ENCODE measurements at regions not wholly inside any gene's neighbourhood (a gene's known extent, or its start where the extent isn't known, plus 50 kb on each side); places are given as distances from the start of the nearest gene placed in this dataset.
A peak's percentile ranks its signal among the peaks of the same experiment; 100 is the strongest.
"Not testable (repeated sequence)": the region's sequence is repeated elsewhere in the genome, so short reads cannot be mapped to it uniquely, and the experiment has no call there.

DNA sequence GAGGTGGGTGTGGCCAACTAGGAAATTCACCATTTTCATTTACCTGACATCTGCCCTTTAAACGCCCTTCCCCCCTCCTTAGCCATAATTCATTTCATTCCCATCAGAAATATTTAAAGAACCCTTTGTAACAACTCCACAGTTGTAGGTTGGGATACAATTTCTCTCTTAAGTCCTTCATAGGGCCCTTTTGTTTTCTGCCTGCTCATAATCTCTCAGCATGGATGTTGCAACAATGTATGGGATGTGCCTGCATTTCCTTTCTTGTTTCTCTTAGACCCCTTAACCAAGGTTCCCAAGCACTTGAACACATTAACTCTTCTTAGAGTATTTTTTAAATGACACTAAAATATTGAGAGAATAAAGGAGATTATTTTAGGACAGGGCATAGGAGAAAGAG, 51.7 kb upstream of the MYO10 start:
- DNase-seq, result no peak

DNA sequence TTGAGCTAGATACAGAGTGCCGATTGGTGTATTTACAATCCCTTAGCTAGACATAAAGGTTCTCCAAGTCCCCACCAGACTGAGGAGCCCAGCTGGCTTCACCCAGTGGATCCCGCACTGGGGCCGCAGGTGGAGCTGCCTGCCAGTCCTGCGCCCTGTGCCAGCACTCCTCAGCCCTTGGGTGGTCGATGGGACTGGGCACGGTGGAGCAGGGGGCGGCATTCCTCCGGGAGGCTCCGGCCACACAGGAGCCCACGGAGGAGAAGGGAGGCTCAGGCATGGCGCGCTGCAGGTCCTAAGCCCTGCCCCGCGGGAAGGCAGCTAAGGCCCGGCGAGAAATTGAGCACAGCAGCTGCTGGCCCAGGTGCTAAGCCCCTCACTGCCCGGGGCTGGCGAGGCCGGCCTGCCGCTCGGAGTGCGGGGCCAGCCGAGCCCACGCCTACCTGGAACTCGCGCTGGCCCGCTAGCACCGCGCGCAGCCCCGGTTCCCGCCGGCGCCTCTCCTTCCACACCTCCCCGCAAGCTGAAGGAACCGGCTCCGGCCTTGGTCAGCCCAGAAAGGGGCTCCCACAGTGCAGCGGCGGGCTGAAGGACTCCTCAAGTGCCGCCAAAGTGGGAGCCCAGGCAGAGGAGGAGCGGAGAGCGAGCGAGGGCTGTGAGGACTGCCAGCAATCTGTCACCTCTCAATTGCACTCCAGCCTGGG, 54.9 kb upstream of the MYO10 start:
- DNase-seq, result not testable (repeated sequence)

DNA sequence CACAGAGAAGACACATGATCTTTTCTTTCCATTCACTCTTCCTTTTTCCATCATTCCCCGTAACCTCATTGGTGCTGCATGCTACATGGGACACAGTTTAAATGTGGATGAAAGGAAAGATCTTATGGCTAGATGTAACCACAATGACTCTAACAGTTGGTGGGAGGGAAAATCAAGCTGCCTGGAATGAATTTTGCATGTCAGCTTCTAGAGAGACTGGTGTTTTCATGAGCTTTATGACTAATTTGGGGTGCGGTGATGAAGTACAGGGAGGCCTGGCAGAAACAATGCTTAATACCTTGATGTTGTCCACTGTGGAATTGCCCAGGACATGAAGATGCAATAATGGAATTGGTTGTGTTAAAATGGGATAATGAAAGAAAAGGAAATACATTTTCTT, 55.9 kb upstream of the MYO10 start:
- DNase-seq, result peak; percentile 2

DNA sequence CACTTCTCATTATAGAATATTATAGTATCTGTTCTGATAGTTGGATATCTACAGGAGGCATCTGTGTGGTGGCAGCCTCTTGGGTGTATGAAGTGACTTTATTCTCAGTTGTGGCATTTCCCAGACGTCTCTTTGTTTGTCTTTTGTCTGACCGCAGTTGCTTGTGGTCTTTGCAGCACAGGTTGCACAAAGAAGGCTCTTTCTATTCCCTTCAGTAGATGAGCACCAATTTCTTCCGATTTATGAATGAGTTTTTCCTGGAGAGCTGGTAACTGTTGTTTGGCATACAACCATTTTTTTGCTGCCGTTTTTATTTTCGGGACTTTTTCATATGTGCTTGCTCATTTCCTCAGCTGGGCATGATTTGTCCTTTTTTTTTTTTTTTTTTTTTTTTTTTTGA, 56.4 kb upstream of the MYO10 start:
- peak; percentile 11 for DNase-seq

DNA sequence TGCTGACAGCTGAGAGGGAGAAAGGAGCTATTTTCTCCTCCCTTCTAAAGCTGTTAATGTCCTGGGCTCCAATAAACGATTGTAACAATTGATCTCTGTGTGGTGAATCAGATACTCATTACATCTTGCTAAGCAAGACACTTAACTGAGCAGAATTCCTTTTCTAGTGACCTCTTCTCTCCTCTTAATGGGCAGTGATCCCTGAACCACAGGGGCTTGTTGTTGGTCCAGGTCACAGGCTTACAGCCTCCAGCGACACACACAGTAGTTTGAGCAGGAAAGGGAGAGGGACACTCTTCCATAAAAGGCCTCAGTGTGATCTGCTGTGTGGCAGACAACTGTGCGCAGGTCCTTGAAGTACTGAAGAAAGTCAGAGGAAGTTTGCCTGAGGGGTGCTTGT, 58.5 kb upstream of the MYO10 start:
- no peak for DNase-seq

DNA sequence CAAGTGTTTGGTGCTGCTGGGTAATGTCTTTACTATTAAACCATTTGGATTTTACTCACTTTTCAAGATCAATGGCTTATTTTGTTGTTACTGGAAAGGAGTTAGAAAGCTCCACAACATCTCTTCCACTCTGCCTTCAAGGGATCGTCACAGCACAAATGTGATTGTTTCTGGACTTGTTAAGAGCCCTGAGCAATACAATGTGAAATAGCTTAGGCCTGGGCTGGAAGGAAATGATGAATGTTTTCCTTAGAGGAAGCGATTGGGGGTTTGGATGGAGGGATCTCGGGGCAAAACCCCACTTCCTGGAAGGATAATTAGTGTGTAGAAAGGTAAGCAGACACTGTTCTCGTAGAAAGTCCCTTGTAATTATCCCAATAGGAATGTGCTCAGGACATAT, 59.3 kb upstream of the MYO10 start:
- DNase-seq, result no peak

DNA sequence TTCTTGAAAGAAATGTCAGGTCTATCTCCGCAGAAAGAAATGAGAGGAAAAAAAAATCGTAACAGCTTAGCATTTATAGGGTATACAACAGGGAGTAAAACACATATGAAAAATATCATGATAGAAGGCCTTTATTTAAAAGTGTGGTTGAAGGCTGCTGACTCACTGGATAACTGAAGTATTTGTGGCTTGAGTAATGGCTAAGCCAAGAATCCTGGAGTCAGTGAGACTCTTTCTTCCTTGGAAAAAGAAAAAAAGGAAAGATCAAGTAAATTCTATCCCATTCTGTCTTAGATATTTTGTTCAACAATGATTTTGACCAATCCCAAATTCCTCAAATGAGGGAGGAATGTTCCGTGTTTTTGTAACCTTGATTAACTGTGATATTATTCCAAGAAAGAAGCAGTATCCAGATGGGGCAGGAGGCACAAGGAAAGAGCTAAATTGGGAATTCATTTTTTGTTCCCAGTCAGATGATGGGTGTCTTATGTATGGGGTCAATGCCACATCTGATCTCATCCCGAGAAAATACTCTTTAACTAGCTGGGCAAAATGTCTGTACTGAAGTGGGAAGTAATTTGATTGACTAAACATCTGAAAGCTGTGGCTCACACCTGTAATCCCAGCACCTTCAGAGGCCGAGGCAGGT, 64.3 kb upstream of the MYO10 start:
- no peak for DNase-seq

DNA sequence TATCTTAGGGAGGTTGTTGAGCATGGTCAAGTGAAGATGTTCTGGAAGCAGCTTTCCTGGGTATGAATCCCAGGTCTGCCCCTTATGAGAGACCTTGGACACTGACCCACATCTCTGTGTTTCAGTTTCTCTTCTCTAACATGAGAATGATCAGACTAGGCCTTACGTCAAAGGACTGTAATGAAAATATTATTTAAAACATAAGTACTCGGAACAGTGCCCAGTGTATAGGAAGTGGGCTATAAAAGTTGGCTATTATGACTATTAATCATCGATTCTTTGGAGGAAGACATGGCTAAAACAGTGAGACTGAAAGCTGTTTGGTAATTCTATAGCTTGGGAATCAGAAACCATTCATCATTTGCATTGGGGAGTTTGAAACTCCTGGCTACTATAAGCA, 65.3 kb upstream of the MYO10 start:
- DNase-seq, result no peak

DNA sequence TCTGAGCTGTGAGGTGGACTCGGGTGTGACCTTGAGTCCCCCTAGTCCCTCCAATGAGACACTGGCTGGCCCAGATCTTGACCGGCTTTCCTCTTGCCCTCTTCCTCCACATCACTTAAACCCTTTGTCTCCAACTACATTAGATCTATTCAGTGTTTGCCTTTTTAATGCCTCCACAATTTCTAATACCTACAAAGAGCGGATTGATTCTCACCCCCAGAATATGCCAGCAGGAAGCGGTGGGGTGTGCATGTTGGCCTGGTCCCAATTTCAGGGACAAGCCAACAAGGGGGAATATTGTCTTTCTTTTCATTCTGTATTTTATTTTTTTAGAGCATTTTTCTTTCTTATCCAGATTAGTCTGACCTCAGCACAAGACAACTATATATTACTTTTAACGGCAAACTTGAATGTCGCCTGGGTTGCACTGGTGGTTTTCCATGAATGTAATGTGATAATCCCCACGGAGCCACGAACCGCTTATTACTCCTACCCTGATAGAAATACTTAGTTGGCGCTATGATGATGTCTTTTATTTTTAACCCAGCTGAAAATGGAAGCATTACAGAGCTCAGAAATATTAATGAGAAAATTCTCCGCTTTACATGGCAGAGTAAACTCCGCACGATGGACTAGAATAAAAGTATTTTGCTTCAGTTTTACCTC, 68.5 kb upstream of the MYO10 start:
- no peak for DNase-seq

DNA sequence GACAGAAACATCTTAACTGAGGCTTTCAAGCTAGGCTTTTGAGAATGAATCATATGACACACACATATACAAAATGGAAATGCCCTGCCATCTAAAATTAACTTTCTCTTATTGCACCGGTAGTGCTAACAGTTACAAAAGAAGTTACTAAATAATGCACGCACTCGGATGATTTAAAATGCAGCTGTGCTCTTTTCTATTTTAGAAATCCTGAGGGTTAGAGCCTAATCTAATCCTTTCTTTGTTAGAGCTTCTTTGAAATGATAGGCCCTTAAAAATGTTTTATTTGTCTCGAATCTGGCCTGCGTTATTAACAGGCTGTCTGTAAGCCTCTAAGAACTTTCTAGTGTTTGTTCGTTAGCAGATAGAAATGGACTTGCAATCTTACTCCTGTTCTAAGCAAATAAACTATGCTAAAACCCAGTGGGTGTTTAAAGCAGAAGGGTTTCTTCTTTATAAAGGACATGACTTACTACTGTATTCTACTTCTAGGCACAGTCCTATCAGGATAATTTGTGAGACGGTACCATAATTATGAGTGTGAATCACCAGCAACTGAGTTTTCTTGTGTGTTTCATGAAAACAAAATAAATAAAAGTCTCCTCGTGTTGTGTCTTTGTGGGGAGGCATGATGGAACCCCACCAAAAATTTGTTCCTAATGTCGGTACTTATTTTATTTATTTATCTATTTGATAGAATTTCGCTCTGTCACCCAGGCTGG, 69.2 kb upstream of the MYO10 start:
- DNase-seq, result no peak

DNA sequence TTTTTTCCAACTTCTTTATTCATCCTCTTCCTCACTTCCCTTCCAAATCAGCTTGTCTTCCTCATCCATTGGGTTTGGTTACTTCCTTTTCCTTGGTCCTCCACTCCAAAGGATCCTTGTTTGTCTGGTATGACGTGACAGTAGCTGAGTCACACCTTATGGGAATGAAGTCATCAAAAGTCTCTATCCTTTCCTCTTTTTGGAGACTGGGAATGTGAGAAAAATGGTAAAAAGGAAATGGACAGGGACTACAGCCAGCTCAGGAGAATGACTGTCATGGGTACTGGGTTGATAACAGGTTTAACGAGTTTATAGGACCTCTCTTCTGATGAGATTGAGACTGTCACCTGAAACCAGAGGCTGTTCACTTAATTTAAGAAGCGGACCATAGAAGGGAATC, 76.2 kb upstream of the MYO10 start:
- DNase-seq, result peak; percentile 81

DNA sequence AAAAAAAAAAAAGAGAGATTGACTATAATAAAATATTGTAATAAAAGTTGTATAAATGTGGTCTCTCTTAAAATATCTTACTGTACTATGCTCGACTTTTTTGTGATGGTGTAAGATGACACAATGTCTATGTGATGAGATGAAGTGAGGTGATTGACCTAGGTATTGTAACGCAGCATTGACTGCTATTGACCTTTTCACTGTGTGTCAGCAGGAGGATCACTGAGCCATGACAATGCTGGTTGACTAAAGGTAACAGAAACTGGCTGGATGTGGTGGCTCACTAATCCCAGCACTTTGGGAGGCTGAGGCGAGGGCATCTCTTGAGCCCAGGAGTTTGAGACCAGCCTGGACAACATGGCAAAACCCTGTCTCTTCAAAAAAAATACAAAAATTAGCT, 78.6 kb upstream of the MYO10 start:
- DNase-seq, result no peak

DNA sequence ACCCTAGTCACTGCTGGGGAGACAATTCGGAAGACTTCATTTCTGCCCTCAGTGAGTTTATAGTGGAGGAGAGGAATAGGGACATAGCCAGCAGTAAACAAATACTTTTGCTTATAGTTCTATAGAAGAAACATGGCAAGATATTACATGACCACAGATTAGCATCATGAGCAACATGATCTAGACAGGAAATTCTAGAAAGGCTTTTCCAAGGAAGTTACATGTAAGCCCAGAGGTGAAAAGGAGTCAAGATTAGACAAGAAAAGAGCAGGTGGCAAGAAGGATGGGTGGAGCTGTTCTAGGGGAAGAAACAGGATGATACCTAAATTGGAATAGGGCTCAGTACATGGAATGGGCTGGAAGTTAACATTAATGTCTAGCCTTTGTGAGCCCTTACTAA, 82.8 kb upstream of the MYO10 start:
- no peak for DNase-seq

DNA sequence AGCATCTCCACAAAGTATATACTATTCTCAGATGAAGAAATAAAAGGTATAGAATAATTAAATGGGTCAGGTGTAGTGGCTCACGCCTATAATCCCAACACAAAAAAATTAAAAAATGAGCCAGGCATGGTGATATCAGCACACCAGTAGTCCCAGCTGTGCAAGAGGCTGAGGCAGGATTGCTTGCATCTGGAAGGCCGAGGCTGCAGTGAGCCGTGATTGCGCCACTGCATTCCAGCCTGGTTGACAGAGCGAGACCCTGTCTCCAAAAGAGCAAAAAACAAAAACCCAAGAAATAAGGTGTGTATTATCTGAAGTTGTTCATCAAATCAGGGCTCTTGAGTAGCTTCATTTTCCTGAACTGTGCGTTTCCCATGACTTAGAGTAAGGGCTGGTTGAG, 83.2 kb upstream of the MYO10 start:
- no peak for DNase-seq

DNA sequence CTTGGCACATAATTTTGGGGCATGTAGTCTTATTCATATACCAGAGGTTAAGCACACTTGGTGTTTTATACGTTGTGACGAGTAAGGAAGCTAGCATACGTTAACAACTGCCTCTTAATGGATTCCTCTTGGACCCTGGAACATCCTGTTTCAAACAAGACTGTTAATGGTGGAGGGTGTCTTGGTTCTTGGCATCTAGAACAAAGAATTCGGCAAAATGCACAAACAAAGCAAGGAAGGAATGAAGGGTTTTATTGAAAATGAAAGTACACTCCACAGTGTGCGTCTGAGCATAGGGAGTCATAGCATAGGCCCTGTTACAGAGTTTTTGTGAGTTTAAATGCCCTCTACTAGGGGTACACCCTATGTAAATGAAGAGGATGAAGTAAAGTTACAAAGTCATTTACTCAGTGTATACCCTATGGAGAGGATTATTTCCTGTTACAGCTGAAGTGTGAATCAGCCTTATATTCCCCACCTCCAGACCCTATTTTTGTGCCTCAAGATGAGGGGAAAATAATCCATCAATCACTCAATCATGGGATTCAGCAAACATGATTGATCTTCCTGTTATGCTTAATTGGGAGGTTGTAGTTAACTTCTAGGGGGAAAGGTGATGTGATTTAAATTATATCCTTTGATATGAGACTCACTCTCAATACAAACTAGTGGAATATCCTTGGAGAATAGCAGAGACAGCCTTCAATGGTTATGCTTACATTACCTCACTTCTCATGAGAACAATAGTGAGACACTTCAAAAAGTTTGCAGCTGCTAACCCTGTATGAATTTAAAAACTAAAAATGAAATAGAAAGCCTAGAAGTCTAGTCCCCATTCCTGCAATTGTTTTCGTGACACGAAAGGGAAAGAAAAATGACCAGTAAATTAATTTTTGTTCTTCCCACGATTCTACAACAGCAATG, 84.9 kb upstream of the MYO10 start:
- DNase-seq, result no peak

DNA sequence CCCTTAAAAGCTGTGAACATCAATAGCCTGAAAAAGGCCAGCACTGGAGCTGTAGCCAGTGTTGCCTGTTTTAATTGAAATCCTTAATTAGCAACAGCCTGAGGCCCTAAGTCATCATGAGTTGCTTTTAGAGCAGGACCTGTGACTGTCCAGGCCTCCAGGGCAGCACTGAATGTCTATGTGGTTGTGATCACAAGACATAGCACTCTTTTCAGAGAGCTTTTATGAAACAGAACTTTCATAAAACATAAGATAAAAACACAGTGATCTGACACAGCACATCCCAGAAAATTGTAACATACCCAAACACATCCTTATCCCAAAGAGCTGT, 85.5 kb upstream of the MYO10 start:
- no peak for DNase-seq

DNA sequence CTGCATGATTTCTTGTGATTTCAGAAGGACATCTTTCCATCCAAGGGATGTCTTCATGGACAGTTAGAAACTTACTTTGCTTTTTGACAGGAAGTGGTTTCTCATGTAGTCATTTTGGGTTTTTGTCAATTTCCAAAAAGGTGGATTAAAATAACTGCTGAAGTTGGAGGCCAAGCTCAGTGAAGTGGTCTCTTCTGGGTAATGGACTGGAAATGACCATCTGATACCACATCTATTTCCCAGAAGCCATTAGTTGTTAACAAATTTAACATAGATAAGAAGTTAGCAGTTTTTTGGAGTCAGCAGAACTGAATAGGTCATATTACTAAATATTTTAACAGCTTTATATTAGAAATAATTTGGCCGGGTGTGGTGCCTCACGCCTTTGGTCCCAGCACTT, 86.2 kb upstream of the MYO10 start:
- DNase-seq, result no peak

DNA sequence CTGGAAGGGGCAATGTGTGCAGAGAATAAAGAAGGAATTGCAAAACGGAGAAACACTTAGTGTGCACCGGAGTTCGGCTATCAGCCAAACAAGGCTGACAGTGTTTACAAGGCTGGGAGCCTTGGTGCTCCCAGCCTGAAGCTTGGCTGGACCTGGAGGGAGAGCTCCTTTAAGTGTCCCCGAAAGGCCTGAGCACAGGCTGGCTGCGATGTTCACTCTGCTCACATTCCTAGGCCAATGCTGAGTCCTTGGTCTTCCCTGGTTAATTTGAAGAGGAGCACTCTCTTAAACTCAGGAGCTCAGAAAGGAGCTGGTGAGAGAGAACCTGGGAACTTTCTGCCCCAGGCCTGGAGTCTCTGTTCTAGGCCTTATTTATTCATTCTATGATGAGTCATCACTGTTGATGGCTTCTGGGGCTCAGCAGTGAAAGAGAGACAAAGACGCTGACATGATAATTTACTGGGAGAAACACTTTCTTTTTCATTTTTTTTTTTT, 88.6 kb upstream of the MYO10 start:
- DNase-seq, result peak; percentile 38

DNA sequence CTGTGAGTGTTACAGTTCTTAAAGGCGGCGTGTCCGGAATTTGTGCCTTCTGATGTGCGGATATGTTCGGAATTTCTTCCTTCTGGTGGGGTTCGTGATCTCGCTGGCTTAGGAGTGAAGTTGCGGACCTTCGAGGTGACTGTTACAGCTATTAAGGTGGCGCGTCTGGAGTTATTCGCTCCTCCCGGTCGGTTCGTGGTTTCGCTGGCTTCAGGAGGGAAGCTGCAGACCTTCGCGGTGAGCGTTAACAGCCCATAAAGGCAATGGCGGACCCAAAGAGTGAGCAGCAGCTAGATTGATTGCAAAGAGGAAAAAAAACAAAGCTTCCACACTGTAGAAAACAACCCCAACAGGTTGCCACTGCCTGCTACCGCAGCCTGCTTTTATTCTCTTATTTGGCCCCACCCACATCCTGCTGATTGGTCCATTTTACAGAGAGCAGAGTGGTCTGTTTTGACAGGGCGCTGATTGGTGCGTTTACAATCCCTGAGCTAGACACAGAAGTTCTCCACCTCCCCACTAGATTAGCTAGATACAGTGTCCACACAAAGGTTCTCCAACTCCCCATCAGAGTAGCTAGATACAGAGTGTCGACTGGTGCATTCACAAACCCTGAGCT, 95.7 kb upstream of the MYO10 start:
- not testable (repeated sequence) for DNase-seq

DNA sequence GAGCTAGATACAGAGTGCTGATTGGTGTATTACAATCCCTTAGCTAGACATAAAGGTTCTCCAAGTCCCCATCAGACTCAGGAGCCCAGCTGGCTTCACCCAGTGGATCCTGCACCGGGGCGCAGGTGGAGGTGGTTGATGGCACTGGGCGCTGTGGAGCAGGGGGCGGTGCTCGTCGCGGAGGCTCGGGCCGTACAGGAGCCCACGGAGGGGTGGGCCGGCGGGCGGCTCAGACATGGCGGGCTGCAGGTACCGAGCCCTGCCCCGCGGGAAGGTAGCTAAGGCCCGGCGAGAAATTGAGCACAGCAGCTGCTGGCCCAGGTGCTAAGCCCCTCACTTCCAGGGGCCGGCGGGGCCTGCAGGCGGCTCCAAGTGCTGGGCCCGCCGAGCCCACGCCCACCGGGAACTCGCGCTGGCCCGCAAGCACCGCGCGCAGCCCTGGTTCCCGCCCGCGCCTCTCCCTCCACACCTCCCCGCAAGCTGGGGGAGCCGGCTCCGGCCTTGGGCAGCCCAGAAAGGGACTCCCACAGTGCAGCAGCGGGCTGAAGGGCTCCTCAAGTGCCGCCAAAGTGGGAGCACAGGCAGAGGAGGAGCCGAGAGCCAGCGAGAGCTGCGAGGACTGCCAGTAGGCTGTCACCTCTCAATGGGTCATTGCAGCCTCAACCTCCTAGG, 96.4 kb upstream of the MYO10 start:
- DNase-seq, result not testable (repeated sequence)

DNA sequence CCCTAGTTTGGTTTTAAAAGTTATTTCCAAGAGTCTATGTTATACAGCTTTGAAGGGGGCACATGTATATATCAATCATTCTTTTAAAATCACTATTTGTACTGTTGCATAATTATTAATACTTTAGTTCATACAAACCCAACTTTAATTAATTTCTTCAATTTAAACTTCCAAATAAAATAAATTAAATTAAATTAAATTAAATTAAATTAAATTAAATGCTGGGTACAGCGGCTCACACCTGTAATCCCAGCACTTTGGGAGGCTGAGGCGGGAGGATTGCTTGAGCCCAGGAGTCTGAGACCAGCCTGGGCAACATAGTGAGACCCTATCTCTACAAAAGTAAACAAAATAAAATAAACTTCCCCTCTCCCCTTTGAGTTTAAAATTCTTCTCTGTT, 98.9 kb upstream of the MYO10 start:
- not testable (repeated sequence) for DNase-seq

DNA sequence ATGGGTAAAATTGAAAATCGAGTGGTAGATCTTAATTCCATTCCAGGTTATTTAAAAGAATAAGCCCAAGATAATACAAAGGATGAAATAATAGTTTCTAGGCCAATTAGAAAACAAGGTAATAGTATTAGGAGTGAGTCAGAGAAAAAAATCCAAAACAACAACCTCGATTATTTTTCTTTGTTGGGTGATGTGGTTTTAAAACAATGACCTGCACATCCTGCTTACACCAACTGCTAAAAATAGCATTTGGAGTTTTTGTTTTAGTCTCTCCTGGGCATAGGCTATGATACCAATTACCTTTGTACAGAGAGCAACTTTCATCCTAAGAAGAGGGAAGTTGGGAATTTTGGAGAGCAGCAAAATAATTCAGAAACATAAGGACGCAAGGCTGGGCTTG, 101.7 kb upstream of the MYO10 start:
- no peak for DNase-seq

Measured in suppressor macrophage treated with lipopolysaccharide for 4 hours (primary cell).